Mesendoderm (in vitro differentiated cells): ENCODE measurements at regions not wholly inside any gene's neighbourhood (a gene's known extent, or its start where the extent isn't known, plus 50 kb on each side); places are given as distances from the start of the nearest gene placed in this dataset.

Experiments
- DNase-seq: peaks from one replicate; pipeline ENCODE4 v3.0.0; 2013
- H2AK5ac ChIP-seq: 2 replicates; pipeline ENCODE4 v1.6.1; 2013; ENCODE audit warnings: low read length, inconsistent platforms
- H2BK120ac ChIP-seq: 2 replicates; pipeline ENCODE4 v1.6.1; 2013; ENCODE audit warnings: low read depth, mild to moderate bottlenecking, low read length, moderate library complexity, mixed read lengths
- H2BK15ac ChIP-seq: replicated peaks from 2 replicates; pipeline ENCODE4 v1.6.1; 2013; ENCODE audit warnings: low read depth, mild to moderate bottlenecking, moderate library complexity
- H2BK5ac ChIP-seq: 2 replicates; pipeline ENCODE4 v1.6.1; 2013; ENCODE audit warnings: low read length, inconsistent platforms
- H3K18ac ChIP-seq: 2 replicates; pipeline ENCODE4 v1.6.1; 2013; ENCODE audit warnings: mild to moderate bottlenecking, low read length, mixed read lengths
- H3K23ac ChIP-seq: one replicate; pipeline ENCODE4 v1.6.1; 2013; ENCODE audit warnings: low read length
- H3K27ac ChIP-seq: 2 replicates; pipeline ENCODE4 v1.5.1; 2013; ENCODE audit warnings: low read depth, mild to moderate bottlenecking, inconsistent platforms, low read length, moderate library complexity
- H3K27me3 ChIP-seq: 2 replicates; pipeline ENCODE4 v1.6.1; 2013; ENCODE audit warnings: low read length, control low read depth, mild to moderate bottlenecking, inconsistent platforms; ENCODE audit not compliant: insufficient read depth, poor library complexity
- H3K36me3 ChIP-seq: 2 replicates; pipeline ENCODE4 v1.6.1; 2013; ENCODE audit warnings: low read length, inconsistent platforms; ENCODE audit not compliant: control insufficient read depth, insufficient read depth
- H3K4ac ChIP-seq: one replicate; pipeline ENCODE4 v1.6.1; 2013; ENCODE audit warnings: low read depth, mild to moderate bottlenecking, low read length, moderate library complexity
- H3K4me1 ChIP-seq: 2 replicates; pipeline ENCODE4 v1.6.1; 2013; ENCODE audit warnings: low read depth, low read length, inconsistent platforms; ENCODE audit not compliant: control insufficient read depth
- H3K4me2 ChIP-seq: 2 replicates; pipeline ENCODE4 v1.6.1; 2013; ENCODE audit warnings: low read length
- H3K4me3 ChIP-seq: 2 replicates; pipeline ENCODE4 v1.5.1; 2013; ENCODE audit warnings: mild to moderate bottlenecking, low read length
- H3K56ac ChIP-seq: one replicate; pipeline ENCODE4 v1.6.1; 2013; ENCODE audit warnings: low read length
- H3K79me1 ChIP-seq: 2 replicates; pipeline ENCODE4 v1.6.1; 2013; ENCODE audit warnings: low read length, inconsistent platforms
- H3K79me2 ChIP-seq: 2 replicates; pipeline ENCODE4 v1.6.1; 2013; ENCODE audit warnings: mild to moderate bottlenecking, low read length; ENCODE audit not compliant: control insufficient read depth, insufficient read depth
- H3K9ac ChIP-seq: 2 replicates; pipeline ENCODE4 v1.6.1; 2013; ENCODE audit warnings: low read length, inconsistent platforms
- H4K5ac ChIP-seq: one replicate; pipeline ENCODE4 v1.6.1; 2013; ENCODE audit warnings: low read length
- H4K8ac ChIP-seq: one replicate; pipeline ENCODE4 v1.6.1; 2013; ENCODE audit warnings: low read depth, mild to moderate bottlenecking, control low read depth, low read length, moderate library complexity
- WGBS: extraction: QIAGEN DNeasy Blood & Tissue Kit; methylation state at CpG from one replicate; pipeline ENCODE4 v1.1.7; 2013; ENCODE audit warnings: low lambda C conversion rate, missing lambda C conversion rate; ENCODE audit not compliant: insufficient coverage; ENCODE audit errors: extremely low coverage; 5-methylcytosine and 5-hydroxymethylcytosine counted together

- Histone ChIP-seq H2BK5ac (no peak overlapping the region), H2BK15ac (no peak overlapping the region), H4K5ac (no peak overlapping the region), H3K79me2 (no peaks in the 10 kb centered on the region), H3K4me1 (peaks cover 2% of the 10 kb centered on the region), H3K27ac (no peak overlapping the region), H3K23ac (no peak overlapping the region), H3K79me1 (no peaks in the 10 kb centered on the region), H4K8ac (no peak overlapping the region), H3K27me3 (no peaks in the 10 kb centered on the region), H3K4ac (no peak overlapping the region), H3K18ac (no peak overlapping the region), H2AK5ac (no peak overlapping the region), H3K4me3 (no peak overlapping the region), H3K36me3 (no peaks in the 10 kb centered on the region), H3K4me2 (no peak overlapping the region), H3K56ac (no peak overlapping the region), H3K9ac (no peak overlapping the region), H2BK120ac (no peak overlapping the region)
- DNase-seq, result peak; percentile 63
- no CpG with 5 or more reads among the region's 3 CpGs for WGBS
Observed at GRCh38 chr13:97139691-97140090, 82.4 kb upstream of the MBNL2 start.

DNA sequence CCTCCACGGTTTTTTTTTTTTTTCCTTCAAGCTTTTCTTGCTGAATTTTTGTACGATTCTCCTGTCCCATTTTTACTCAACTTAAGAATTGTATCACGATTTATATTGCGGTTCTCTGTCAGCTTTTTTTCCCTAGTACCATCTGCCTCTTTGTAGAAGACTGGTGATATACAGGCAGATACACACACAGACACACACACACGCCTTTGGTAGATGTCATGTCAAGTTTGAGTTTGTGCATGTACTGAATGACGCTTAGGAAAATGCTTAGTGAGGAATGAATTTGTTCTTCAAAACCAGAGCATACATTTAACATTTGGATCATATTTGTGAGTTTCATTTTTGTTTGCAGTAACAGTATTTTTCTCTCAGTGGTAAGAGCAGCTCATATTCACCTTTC is 82.0 kb upstream of the MBNL2 start:
- no peak overlapping the region for H4K8ac ChIP-seq
- no peak overlapping the region for H3K27ac ChIP-seq
- peaks cover 2% of the 10 kb centered on the region for H3K4me1 ChIP-seq
- no CpG with 5 or more reads among the region's 6 CpGs for WGBS
- H3K36me3 ChIP-seq, result no peaks in the 10 kb centered on the region
- H3K79me1 ChIP-seq, result no peaks in the 10 kb centered on the region
- H4K5ac ChIP-seq, result no peak overlapping the region
- no peak overlapping the region for H3K23ac ChIP-seq
- H3K79me2 ChIP-seq, result no peaks in the 10 kb centered on the region
- no peak overlapping the region for H3K4me3 ChIP-seq
- H3K9ac ChIP-seq, result no peak overlapping the region
- H2BK120ac ChIP-seq, result no peak overlapping the region
- H2BK15ac ChIP-seq, result no peak overlapping the region
- no peak overlapping the region for H3K4me2 ChIP-seq
- no peaks in the 10 kb centered on the region for H3K27me3 ChIP-seq
- no peak overlapping the region for H3K56ac ChIP-seq
- H3K4ac ChIP-seq, result no peak overlapping the region
- H3K18ac ChIP-seq, result no peak overlapping the region
- H2AK5ac ChIP-seq, result no peak overlapping the region
- H2BK5ac ChIP-seq, result no peak overlapping the region
- no peak for DNase-seq

GRCh38 chr13:97140611-97141010 is 81.5 kb upstream of the MBNL2 start:
- WGBS, result no CpG with 5 or more reads among the region's 3 CpGs
- Histone ChIP-seq H3K79me2 (no peaks in the 10 kb centered on the region), H3K27ac (no peak overlapping the region), H4K8ac (no peak overlapping the region), H3K36me3 (no peaks in the 10 kb centered on the region), H3K27me3 (no peaks in the 10 kb centered on the region), H3K4me3 (no peak overlapping the region), H3K4ac (no peak overlapping the region), H4K5ac (no peak overlapping the region), H2BK120ac (no peak overlapping the region), H3K4me1 (peaks cover 2% of the 10 kb centered on the region), H3K23ac (no peak overlapping the region), H2AK5ac (no peak overlapping the region), H2BK5ac (no peak overlapping the region), H3K9ac (no peak overlapping the region), H3K56ac (no peak overlapping the region), H3K4me2 (no peak overlapping the region), H2BK15ac (no peak overlapping the region), H3K18ac (no peak overlapping the region), H3K79me1 (no peaks in the 10 kb centered on the region)
- DNase-seq, result no peak

- WGBS, result no CpG with 5 or more reads among the region's 3 CpGs
- no peak overlapping the region for H4K8ac ChIP-seq
- H2AK5ac ChIP-seq, result no peak overlapping the region
- H3K23ac ChIP-seq, result no peak overlapping the region
- no peak overlapping the region for H3K27ac ChIP-seq
- no peaks in the 10 kb centered on the region for H3K36me3 ChIP-seq
- H3K56ac ChIP-seq, result no peak overlapping the region
- no peak overlapping the region for H4K5ac ChIP-seq
- H3K79me2 ChIP-seq, result no peaks in the 10 kb centered on the region
- H2BK120ac ChIP-seq, result no peak overlapping the region
- no peak overlapping the region for H3K4ac ChIP-seq
- H3K4me3 ChIP-seq, result no peak overlapping the region
- no peak overlapping the region for H3K9ac ChIP-seq
- no peak overlapping the region for H3K18ac ChIP-seq
- peaks cover 2% of the 10 kb centered on the region for H3K4me1 ChIP-seq
- no peaks in the 10 kb centered on the region for H3K79me1 ChIP-seq
- no peaks in the 10 kb centered on the region for H3K27me3 ChIP-seq
- H2BK5ac ChIP-seq, result no peak overlapping the region
- DNase-seq, result no peak
- no peak overlapping the region for H2BK15ac ChIP-seq
- no peak overlapping the region for H3K4me2 ChIP-seq
Observed at GRCh38 chr13:97141097-97141496, 81.0 kb upstream of the MBNL2 start.

GRCh38 chr13:97141564-97142005 is 80.5 kb upstream of the MBNL2 start:
- Histone ChIP-seq H3K4me3 (no peak overlapping the region), H2BK120ac (no peak overlapping the region), H2BK5ac (no peak overlapping the region), H3K56ac (no peak overlapping the region), H3K4ac (no peak overlapping the region), H3K36me3 (no peaks in the 10 kb centered on the region), H3K9ac (no peak overlapping the region), H2BK15ac (no peak overlapping the region), H3K79me1 (no peaks in the 10 kb centered on the region), H4K8ac (no peak overlapping the region), H4K5ac (no peak overlapping the region), H3K27me3 (no peaks in the 10 kb centered on the region), H3K18ac (peak overlapping the region; percentile 40), H2AK5ac (no peak overlapping the region), H3K4me2 (no peak overlapping the region), H3K23ac (no peak overlapping the region), H3K79me2 (no peaks in the 10 kb centered on the region), H3K4me1 (peaks cover 2% of the 10 kb centered on the region), H3K27ac (no peak overlapping the region)
- peak; percentile 97 for DNase-seq
- no CpG with 5 or more reads among the region's 5 CpGs for WGBS

DNA sequence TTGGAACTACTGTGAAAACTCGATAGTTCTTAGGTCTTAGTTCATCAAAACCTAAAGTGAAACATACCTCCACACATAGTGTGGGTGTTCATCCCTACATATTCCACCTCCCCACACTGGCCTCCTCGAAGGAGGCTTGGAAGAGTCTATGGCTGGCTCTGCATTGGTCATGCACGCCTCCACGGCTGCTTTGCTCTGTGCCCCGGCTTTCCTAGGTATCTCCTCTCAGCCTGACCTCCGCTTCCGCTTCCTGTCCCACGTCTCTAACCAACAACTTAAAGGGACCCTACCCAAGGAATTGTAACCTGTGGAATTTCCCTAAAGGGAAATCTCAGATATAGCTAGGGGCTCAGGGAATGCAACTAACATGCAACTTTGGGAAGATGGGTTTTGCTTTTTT is 79.7 kb upstream of the MBNL2 start:
- Histone ChIP-seq H3K4me3 (no peak overlapping the region), H3K18ac (peak overlapping the region; percentile 11), H3K79me1 (no peaks in the 10 kb centered on the region), H3K4ac (no peak overlapping the region), H3K4me1 (peaks cover 2% of the 10 kb centered on the region), H4K5ac (no peak overlapping the region), H3K27ac (no peak overlapping the region), H3K79me2 (no peaks in the 10 kb centered on the region), H2BK5ac (no peak overlapping the region), H4K8ac (no peak overlapping the region), H2AK5ac (no peak overlapping the region), H3K27me3 (no peaks in the 10 kb centered on the region), H2BK120ac (no peak overlapping the region), H3K56ac (no peak overlapping the region), H3K23ac (no peak overlapping the region), H3K9ac (no peak overlapping the region), H3K36me3 (no peaks in the 10 kb centered on the region), H3K4me2 (no peak overlapping the region), H2BK15ac (peak overlapping the region; percentile 1)
- WGBS, result no CpG with 5 or more reads among the region's 8 CpGs
- DNase-seq, result peak; percentile 77
